Liver (tissue), 8 donors: ENCODE measurements at regions not wholly inside any gene's neighbourhood (a gene's known extent, or its start where the extent isn't known, plus 50 kb on each side); places are given as distances from the start of the nearest gene placed in this dataset.

ENCODE experiments used
- DNase-seq: peaks from one replicate; pipeline ENCODE4 v3.0.0-alpha.2; 2017; ENCODE audit warnings: low spot score
- H3K27ac ChIP-seq, 2 donors: one replicate each; pipeline ENCODE4 v1.7.0; 2013; ENCODE audit warnings: inconsistent platforms in 2 of 2, low read length in 2 of 2, control low read depth in 1 of 2, low read depth in 1 of 2, mild to moderate bottlenecking in 1 of 2
- H3K27me3 ChIP-seq, 4 donors: one replicate each; pipeline versions ENCODE4 v1.6.1 to v1.7.0; 2013; ENCODE audit warnings: low read length in 3 of 4, inconsistent platforms in 1 of 4, mild to moderate bottlenecking in 1 of 4, moderate library complexity in 1 of 4; ENCODE audit not compliant: control insufficient read depth in 4 of 4, insufficient read depth in 4 of 4
- H3K36me3 ChIP-seq, 4 donors: one replicate each; pipeline versions ENCODE4 v1.6.1 to v1.7.0; 2013; ENCODE audit warnings: low read length in 3 of 4, mild to moderate bottlenecking in 3 of 4, low read depth in 1 of 4, moderate library complexity in 1 of 4; ENCODE audit not compliant: control insufficient read depth in 4 of 4, insufficient read depth in 3 of 4
- H3K4me1 ChIP-seq, 4 donors: one replicate each; pipeline versions ENCODE4 v1.6.1 to v1.7.0; 2013; ENCODE audit warnings: low read length in 3 of 4, mild to moderate bottlenecking in 3 of 4, moderate library complexity in 1 of 4; ENCODE audit not compliant: control insufficient read depth in 4 of 4, insufficient read depth in 4 of 4
- H3K4me3 ChIP-seq, 3 donors: one replicate each; pipeline versions ENCODE4 v1.6.1 to v1.7.0; 2013; ENCODE audit warnings: low read length in 3 of 3, control low read depth in 1 of 3, low read depth in 1 of 3, mild to moderate bottlenecking in 1 of 3
- H3K9ac ChIP-seq, 2 donors: one replicate each; pipeline ENCODE4 v1.7.0; 2013; ENCODE audit warnings: low read length in 2 of 2, mild to moderate bottlenecking in 2 of 2, moderate library complexity in 2 of 2, control low read depth in 1 of 2, low read depth in 1 of 2
- H3K9me3 ChIP-seq, 4 donors: one replicate each; pipeline versions ENCODE4 v1.6.1 to v1.7.0; 2013; ENCODE audit warnings: low read length in 3 of 4; ENCODE audit not compliant: control insufficient read depth in 4 of 4
- EGR1 ChIP-seq, 2 donors: IDR thresholded peaks; 2 replicates each; pipeline ENCODE4 v1.6.1; 2016 to 2018; ENCODE audit warnings: antibody characterized with exemption in 2 of 2, low read depth in 2 of 2
- FOXA1 ChIP-seq: IDR thresholded peaks from 2 replicates; pipeline ENCODE4 v1.6.1; 2016; ENCODE audit warnings: antibody characterized with exemption
- FOXA2 ChIP-seq: IDR thresholded peaks from 2 replicates; pipeline ENCODE4 v1.6.1; 2016; ENCODE audit warnings: antibody characterized with exemption
- GABPA ChIP-seq, 2 donors: IDR thresholded peaks in 1 of 2; conservative IDR thresholded peaks in 1 of 2; 2 replicates each; pipeline ENCODE4 v1.6.1; 2016; ENCODE audit warnings: antibody characterized with exemption in 2 of 2, mild to moderate bottlenecking in 1 of 2, moderate library complexity in 1 of 2
- HNF4A ChIP-seq, 2 donors: conservative IDR thresholded peaks; 2 replicates each; pipeline ENCODE4 v1.6.1; 2016; ENCODE audit warnings: antibody characterized with exemption in 2 of 2, mild to moderate bottlenecking in 2 of 2
- HNF4G ChIP-seq: IDR thresholded peaks from 2 replicates; pipeline ENCODE4 v1.6.1; 2016; ENCODE audit warnings: antibody characterized with exemption
- JUND ChIP-seq, 2 donors: IDR thresholded peaks; 2 replicates each; pipeline ENCODE4 v1.6.1; 2016; ENCODE audit warnings: antibody characterized with exemption in 2 of 2
- NR2F2 ChIP-seq: IDR thresholded peaks from 2 replicates; pipeline ENCODE4 v1.6.1; 2016; ENCODE audit warnings: antibody characterized with exemption
- RAD21 ChIP-seq, 2 donors: IDR thresholded peaks; 2 replicates each; pipeline ENCODE4 v1.6.1; 2016; ENCODE audit warnings: antibody characterized with exemption in 2 of 2, mild to moderate bottlenecking in 2 of 2
- RXRA ChIP-seq, 2 donors: IDR thresholded peaks; 2 replicates each; pipeline ENCODE4 v1.6.1; 2017 to 2018; ENCODE audit warnings: antibody characterized with exemption in 2 of 2, mild to moderate bottlenecking in 1 of 2
- SP1 ChIP-seq: IDR thresholded peaks from 2 replicates; pipeline ENCODE4 v1.6.1; 2018; ENCODE audit warnings: antibody characterized with exemption, mild to moderate bottlenecking
- TAF1 ChIP-seq: conservative IDR thresholded peaks from 2 replicates; pipeline ENCODE4 v1.6.1; 2016; ENCODE audit warnings: antibody characterized with exemption, mild to moderate bottlenecking
- YY1 ChIP-seq: IDR thresholded peaks from 2 replicates; pipeline ENCODE4 v1.6.1; 2016; ENCODE audit warnings: antibody characterized with exemption, mild to moderate bottlenecking
- ZBTB33 ChIP-seq: IDR thresholded peaks from 2 replicates; pipeline ENCODE4 v1.6.1; 2016; ENCODE audit warnings: antibody characterized with exemption
- WGBS: extraction: QIAGEN DNeasy Blood & Tissue Kit; methylation state at CpG from one replicate; pipeline ENCODE4 v1.1.7; 2013; 5-methylcytosine and 5-hydroxymethylcytosine counted together
- TF ChIP-seq, protein P1 (sequence below): fragments of 150-350 bp; IDR thresholded peaks from 2 replicates; pipeline ENCODE4 v1.5.1; 2017; ENCODE audit warnings: improper control_type of control experiment, low read depth, low read length; ENCODE audit not compliant: missing input control
- TF ChIP-seq, protein P2 (sequence below): IDR thresholded peaks from 2 replicates; pipeline ENCODE4 v1.6.1; 2016; ENCODE audit warnings: antibody characterized with exemption
- TF ChIP-seq, protein P3 (sequence below): IDR thresholded peaks from 2 replicates; pipeline ENCODE4 v1.6.1; 2016; ENCODE audit warnings: antibody characterized with exemption, mild to moderate bottlenecking
- TF ChIP-seq, protein P4 (sequence below): IDR thresholded peaks from 2 replicates; pipeline ENCODE4 v1.6.1; 2016; ENCODE audit warnings: antibody characterized with exemption
- donor health status: healthy.
- donor health status: healthy.
- donor health status: healthy.
- donor health status: healthy.
- donor health status: healthy.

GRCh38 chr2:161028581-161028980 lies 131.6 kb upstream of the TANK start:
- H3K27ac ChIP-seq: no peak overlapping the region
- no peaks in the 10 kb centered on the region for H3K9me3 ChIP-seq
- DNase-seq: no peak
- no peaks in the 10 kb centered on the region for H3K4me1 ChIP-seq
- no peaks in the 10 kb centered on the region for H3K27me3 ChIP-seq
- no peak for TF ChIP-seq ZBTB33
- TF ChIP-seq HNF4G: no peak
- TF ChIP-seq YY1: no peak
- no peak for TF ChIP-seq JUND (IDR thresholded peaks at IDR 0.05)
- TF ChIP-seq, protein P1, sequence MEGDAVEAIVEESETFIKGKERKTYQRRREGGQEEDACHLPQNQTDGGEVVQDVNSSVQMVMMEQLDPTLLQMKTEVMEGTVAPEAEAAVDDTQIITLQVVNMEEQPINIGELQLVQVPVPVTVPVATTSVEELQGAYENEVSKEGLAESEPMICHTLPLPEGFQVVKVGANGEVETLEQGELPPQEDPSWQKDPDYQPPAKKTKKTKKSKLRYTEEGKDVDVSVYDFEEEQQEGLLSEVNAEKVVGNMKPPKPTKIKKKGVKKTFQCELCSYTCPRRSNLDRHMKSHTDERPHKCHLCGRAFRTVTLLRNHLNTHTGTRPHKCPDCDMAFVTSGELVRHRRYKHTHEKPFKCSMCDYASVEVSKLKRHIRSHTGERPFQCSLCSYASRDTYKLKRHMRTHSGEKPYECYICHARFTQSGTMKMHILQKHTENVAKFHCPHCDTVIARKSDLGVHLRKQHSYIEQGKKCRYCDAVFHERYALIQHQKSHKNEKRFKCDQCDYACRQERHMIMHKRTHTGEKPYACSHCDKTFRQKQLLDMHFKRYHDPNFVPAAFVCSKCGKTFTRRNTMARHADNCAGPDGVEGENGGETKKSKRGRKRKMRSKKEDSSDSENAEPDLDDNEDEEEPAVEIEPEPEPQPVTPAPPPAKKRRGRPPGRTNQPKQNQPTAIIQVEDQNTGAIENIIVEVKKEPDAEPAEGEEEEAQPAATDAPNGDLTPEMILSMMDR: no peak
- TF ChIP-seq RAD21 (IDR thresholded peaks at IDR 0.05): no peak
- TF ChIP-seq NR2F2: no peak
- TF ChIP-seq SP1: no peak
- no peak for TF ChIP-seq GABPA (IDR thresholded peaks at IDR 0.05 in 1 of 2, conservative IDR thresholded peaks at IDR 0.05 in 1 of 2)
- TF ChIP-seq RXRA (IDR thresholded peaks at IDR 0.05): no peak
- TF ChIP-seq, protein P2, sequence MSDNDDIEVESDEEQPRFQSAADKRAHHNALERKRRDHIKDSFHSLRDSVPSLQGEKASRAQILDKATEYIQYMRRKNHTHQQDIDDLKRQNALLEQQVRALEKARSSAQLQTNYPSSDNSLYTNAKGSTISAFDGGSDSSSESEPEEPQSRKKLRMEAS: no peak
- no peak for TF ChIP-seq FOXA1
- no peak for TF ChIP-seq FOXA2
- TF ChIP-seq TAF1: no peak
- TF ChIP-seq HNF4A (conservative IDR thresholded peaks at IDR 0.05): no peak
- no peak for TF ChIP-seq EGR1 (IDR thresholded peaks at IDR 0.05; ENCODE audit: low read depth in 2 of 2)
- TF ChIP-seq, protein P3, sequence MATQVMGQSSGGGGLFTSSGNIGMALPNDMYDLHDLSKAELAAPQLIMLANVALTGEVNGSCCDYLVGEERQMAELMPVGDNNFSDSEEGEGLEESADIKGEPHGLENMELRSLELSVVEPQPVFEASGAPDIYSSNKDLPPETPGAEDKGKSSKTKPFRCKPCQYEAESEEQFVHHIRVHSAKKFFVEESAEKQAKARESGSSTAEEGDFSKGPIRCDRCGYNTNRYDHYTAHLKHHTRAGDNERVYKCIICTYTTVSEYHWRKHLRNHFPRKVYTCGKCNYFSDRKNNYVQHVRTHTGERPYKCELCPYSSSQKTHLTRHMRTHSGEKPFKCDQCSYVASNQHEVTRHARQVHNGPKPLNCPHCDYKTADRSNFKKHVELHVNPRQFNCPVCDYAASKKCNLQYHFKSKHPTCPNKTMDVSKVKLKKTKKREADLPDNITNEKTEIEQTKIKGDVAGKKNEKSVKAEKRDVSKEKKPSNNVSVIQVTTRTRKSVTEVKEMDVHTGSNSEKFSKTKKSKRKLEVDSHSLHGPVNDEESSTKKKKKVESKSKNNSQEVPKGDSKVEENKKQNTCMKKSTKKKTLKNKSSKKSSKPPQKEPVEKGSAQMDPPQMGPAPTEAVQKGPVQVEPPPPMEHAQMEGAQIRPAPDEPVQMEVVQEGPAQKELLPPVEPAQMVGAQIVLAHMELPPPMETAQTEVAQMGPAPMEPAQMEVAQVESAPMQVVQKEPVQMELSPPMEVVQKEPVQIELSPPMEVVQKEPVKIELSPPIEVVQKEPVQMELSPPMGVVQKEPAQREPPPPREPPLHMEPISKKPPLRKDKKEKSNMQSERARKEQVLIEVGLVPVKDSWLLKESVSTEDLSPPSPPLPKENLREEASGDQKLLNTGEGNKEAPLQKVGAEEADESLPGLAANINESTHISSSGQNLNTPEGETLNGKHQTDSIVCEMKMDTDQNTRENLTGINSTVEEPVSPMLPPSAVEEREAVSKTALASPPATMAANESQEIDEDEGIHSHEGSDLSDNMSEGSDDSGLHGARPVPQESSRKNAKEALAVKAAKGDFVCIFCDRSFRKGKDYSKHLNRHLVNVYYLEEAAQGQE: no peak
- TF ChIP-seq, protein P4, sequence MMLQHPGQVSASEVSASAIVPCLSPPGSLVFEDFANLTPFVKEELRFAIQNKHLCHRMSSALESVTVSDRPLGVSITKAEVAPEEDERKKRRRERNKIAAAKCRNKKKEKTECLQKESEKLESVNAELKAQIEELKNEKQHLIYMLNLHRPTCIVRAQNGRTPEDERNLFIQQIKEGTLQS: no peak
- WGBS: 94% methylated on average over 1 of the region's 1 CpG
- no peaks in the 10 kb centered on the region for H3K36me3 ChIP-seq
- no peak overlapping the region for H3K4me3 ChIP-seq
- no peak overlapping the region for H3K9ac ChIP-seq
